GM23338 (cell line): ENCODE measurements at regions not wholly inside any gene's neighbourhood (a gene's known extent, or its start where the extent isn't known, plus 50 kb on each side); places are given as distances from the start of the nearest gene placed in this dataset.

Experiments used
- ATAC-seq: fragments of 200-7000 bp; cut with Tn5 transposase; 3 replicates; pipeline ENCODE4 v1.9.1; 2020
- DNase-seq: peaks from one replicate; pipeline ENCODE4 v3.0.0-alpha.2; 2015; ENCODE audit warnings: low spot score
- H2AFZ ChIP-seq: fragments of 200-600 bp; sonication (generic); 2 replicates; pipeline ENCODE4 v1.8.0; 2016; ENCODE audit warnings: antibody characterized with exemption, mild to moderate bottlenecking, moderate library complexity
- H3F3A ChIP-seq: fragments of 200-600 bp; sonication (generic); replicated peaks from 2 replicates; pipeline ENCODE4 v1.8.0; 2017; ENCODE audit warnings: antibody characterized with exemption, mixed run types, low read depth
- H3K27ac ChIP-seq: fragments of 200-600 bp; sonication (generic); 2 replicates; pipeline ENCODE4 v1.6.1; 2016; ENCODE audit warnings: low read depth
- H3K27me3 ChIP-seq: fragments of 200-600 bp; sonication (generic); 2 replicates; pipeline ENCODE4 v1.8.0; 2016; ENCODE audit warnings: mild to moderate bottlenecking, mixed run types, moderate library complexity; ENCODE audit not compliant: insufficient read depth
- H3K36me3 ChIP-seq: fragments of 200-600 bp; sonication (generic); 2 replicates; pipeline ENCODE4 v1.8.0; 2016; ENCODE audit warnings: mild to moderate bottlenecking; ENCODE audit not compliant: insufficient read depth
- H3K4me1 ChIP-seq: fragments of 200-600 bp; sonication (generic); 2 replicates; pipeline ENCODE4 v1.8.0; 2016; ENCODE audit warnings: mild to moderate bottlenecking, moderate library complexity; ENCODE audit not compliant: insufficient read depth
- H3K4me2 ChIP-seq: fragments of 200-600 bp; sonication (generic); 2 replicates; pipeline ENCODE4 v1.7.1; 2017; ENCODE audit warnings: mixed run types
- H3K4me3 ChIP-seq: fragments of 200-600 bp; sonication (generic); 2 replicates; pipeline ENCODE4 v1.6.1; 2016; ENCODE audit warnings: mixed run types
- H3K79me2 ChIP-seq: fragments of 200-600 bp; sonication (generic); replicated peaks from 2 replicates; pipeline ENCODE4 v1.8.0; 2017; ENCODE audit warnings: mild to moderate bottlenecking; ENCODE audit not compliant: insufficient read depth
- H3K9me2 ChIP-seq: fragments of 200-600 bp; sonication (generic); 2 replicates; pipeline ENCODE4 v1.8.0; 2017; ENCODE audit not compliant: insufficient read depth
- H4K20me1 ChIP-seq: fragments of 200-600 bp; sonication (generic); replicated peaks from 2 replicates; pipeline ENCODE4 v1.8.0; 2017; ENCODE audit warnings: mild to moderate bottlenecking; ENCODE audit not compliant: insufficient read depth
- H3K27ac Mint-ChIP-seq: 2 replicates; pipeline ENCODE4 v1.8.0; 2020; ENCODE audit warnings: inconsistent platforms, mild to moderate bottlenecking, moderate library complexity, mixed read lengths
- H3K27me3 Mint-ChIP-seq: 3 replicates; pipeline ENCODE4 v1.8.0; 2022; ENCODE audit warnings: low read depth, mild to moderate bottlenecking, moderate library complexity, mixed read lengths, inconsistent platforms; ENCODE audit not compliant: insufficient read depth, poor library complexity
- H3K36me3 Mint-ChIP-seq: 3 replicates; pipeline ENCODE4 v1.8.0; 2021; ENCODE audit warnings: low read depth, mild to moderate bottlenecking, inconsistent platforms, moderate library complexity, mixed read lengths
- H3K4me1 Mint-ChIP-seq: 3 replicates; pipeline ENCODE4 v1.8.0; 2020; ENCODE audit warnings: mild to moderate bottlenecking, inconsistent platforms, mixed read lengths
- H3K4me3 Mint-ChIP-seq: 3 replicates; pipeline ENCODE4 v1.8.0; 2021; ENCODE audit warnings: moderate library complexity, mild to moderate bottlenecking, inconsistent platforms, mixed read lengths
- H3K9me3 Mint-ChIP-seq: 3 replicates; pipeline ENCODE4 v1.8.0; 2020; ENCODE audit warnings: moderate library complexity, mild to moderate bottlenecking, inconsistent platforms, mixed read lengths
- EZH2phosphoT487 ChIP-seq: fragments of 200-600 bp; sonication (generic); IDR thresholded peaks from one replicate; pipeline ENCODE4 v1.8.1; 2018; ENCODE audit warnings: antibody characterized with exemption; ENCODE audit not compliant: unreplicated experiment
- JUNB ChIP-seq: IDR thresholded peaks from one replicate; pipeline ENCODE4 v1.6.1; 2016; ENCODE audit warnings: antibody characterized with exemption; ENCODE audit not compliant: unreplicated experiment
- POLR2AphosphoS5 ChIP-seq: IDR thresholded peaks from 2 replicates; pipeline ENCODE4 v1.6.1; 2016; ENCODE audit warnings: antibody characterized with exemption, low read depth
- TF ChIP-seq, protein P1 (sequence below), 2 experiments: fragments of 200-600 bp in 1 of 2; sonication (generic) in 1 of 2; conservative IDR thresholded peaks; 2 replicates each; pipeline versions ENCODE4 v1.5.1 to v1.6.1; 2016 to 2017; ENCODE audit warnings: antibody characterized with exemption in 2 of 2, low read depth in 2 of 2, mild to moderate bottlenecking in 2 of 2, moderate library complexity in 1 of 2

DNA sequence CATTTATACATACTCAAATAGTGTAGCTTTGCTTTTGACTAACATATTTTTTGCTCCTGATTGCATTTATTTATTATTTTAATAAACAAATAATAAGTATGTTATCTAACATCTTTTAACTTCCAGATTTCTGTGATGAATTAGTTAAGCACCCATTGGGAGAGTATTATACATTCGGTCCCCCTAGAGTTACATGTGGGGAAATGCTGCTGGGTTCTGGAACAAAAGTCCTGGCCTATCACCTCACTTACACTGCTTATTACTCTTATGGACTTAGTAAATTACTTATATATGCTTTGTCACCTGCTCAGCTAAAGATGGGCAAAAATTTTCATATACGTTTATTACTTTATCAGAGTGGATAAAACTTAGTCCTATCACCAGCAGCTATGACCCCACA lies 1163.0 kb downstream of the FAM181B start:
- Histone ChIP-seq H4K20me1 (no peaks in the 10 kb centered on the region), H3K9me2 (no peaks in the 10 kb centered on the region), H3K79me2 (no peaks in the 10 kb centered on the region), H3K4me2 (no peak overlapping the region), H3K27me3 (no peaks in the 10 kb centered on the region), H3K4me1 (no peaks in the 10 kb centered on the region), H3K4me3 (no peak overlapping the region), H3F3A (no peaks in the 10 kb centered on the region), H3K27ac (no peak overlapping the region), H3K36me3 (no peaks in the 10 kb centered on the region), H2AFZ (no peak overlapping the region)
- TF ChIP-seq, protein P1, sequence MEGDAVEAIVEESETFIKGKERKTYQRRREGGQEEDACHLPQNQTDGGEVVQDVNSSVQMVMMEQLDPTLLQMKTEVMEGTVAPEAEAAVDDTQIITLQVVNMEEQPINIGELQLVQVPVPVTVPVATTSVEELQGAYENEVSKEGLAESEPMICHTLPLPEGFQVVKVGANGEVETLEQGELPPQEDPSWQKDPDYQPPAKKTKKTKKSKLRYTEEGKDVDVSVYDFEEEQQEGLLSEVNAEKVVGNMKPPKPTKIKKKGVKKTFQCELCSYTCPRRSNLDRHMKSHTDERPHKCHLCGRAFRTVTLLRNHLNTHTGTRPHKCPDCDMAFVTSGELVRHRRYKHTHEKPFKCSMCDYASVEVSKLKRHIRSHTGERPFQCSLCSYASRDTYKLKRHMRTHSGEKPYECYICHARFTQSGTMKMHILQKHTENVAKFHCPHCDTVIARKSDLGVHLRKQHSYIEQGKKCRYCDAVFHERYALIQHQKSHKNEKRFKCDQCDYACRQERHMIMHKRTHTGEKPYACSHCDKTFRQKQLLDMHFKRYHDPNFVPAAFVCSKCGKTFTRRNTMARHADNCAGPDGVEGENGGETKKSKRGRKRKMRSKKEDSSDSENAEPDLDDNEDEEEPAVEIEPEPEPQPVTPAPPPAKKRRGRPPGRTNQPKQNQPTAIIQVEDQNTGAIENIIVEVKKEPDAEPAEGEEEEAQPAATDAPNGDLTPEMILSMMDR (conservative IDR thresholded peaks at IDR 0.05; ENCODE audit: low read depth in 2 of 2) = 0 out of 4 replicates have a peak, but pooled peaks of 1 of the 2 experiments have one; percentile 9
- TF ChIP-seq JUNB = no peak
- Mint-ChIP-seq H3K4me1 (no peaks in the 10 kb centered on the region; the same call in 1 of the 3 replicates), H3K9me3 (no peaks in the 10 kb centered on the region), H3K27me3 (no peaks in the 10 kb centered on the region), H3K4me3 (no peak overlapping the region), H3K27ac (no peak overlapping the region), H3K36me3 (no peaks in the 10 kb centered on the region)
- peak; percentile 56; the same call in 2 of the 3 replicates for ATAC-seq
- DNase-seq = peak; percentile 51

DNA sequence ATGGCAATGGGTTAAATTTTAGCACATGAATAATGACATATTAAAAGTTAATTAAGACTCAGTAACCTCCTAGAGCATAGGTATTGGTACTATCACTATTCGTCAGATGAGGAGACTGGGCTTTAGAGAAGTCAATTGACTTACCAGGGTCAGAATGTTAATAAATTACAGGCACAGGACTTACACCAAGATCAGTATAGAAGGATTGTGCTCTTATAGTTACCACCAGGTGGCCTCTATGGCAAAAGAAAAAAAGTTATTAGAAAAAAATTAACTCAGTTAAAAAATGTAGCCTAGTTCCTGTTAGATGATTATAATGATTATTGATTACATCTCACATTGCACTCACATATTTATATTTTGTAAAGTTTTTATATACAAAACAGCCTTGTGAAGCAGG lies 1163.7 kb downstream of the FAM181B start:
- Histone ChIP-seq H3K36me3 (no peaks in the 10 kb centered on the region), H3K79me2 (no peaks in the 10 kb centered on the region), H3K4me3 (no peak overlapping the region), H3K9me2 (no peaks in the 10 kb centered on the region), H2AFZ (no peak overlapping the region), H3F3A (no peaks in the 10 kb centered on the region), H4K20me1 (no peaks in the 10 kb centered on the region), H3K4me1 (no peaks in the 10 kb centered on the region), H3K4me2 (no peak overlapping the region), H3K27me3 (no peaks in the 10 kb centered on the region), H3K27ac (no peak overlapping the region)
- H3K27me3 Mint-ChIP-seq = peaks cover 5% of the 10 kb centered on the region
- H3K4me1 Mint-ChIP-seq = no peaks in the 10 kb centered on the region; the same call in 1 of the 3 replicates
- no peaks in the 10 kb centered on the region for H3K36me3 Mint-ChIP-seq
- H3K4me3 Mint-ChIP-seq = no peak overlapping the region
- ATAC-seq (no peak), DNase-seq (peak; percentile 14)
- no peak overlapping the region for H3K27ac Mint-ChIP-seq
- TF ChIP-seq, protein P1 (conservative IDR thresholded peaks at IDR 0.05; ENCODE audit: low read depth in 2 of 2) = peak in 1 of 2 experiments; percentile 30; a peak in 1 of 4 replicates
- no peak for TF ChIP-seq EZH2phosphoT487
- no peaks in the 10 kb centered on the region for H3K9me3 Mint-ChIP-seq

DNA sequence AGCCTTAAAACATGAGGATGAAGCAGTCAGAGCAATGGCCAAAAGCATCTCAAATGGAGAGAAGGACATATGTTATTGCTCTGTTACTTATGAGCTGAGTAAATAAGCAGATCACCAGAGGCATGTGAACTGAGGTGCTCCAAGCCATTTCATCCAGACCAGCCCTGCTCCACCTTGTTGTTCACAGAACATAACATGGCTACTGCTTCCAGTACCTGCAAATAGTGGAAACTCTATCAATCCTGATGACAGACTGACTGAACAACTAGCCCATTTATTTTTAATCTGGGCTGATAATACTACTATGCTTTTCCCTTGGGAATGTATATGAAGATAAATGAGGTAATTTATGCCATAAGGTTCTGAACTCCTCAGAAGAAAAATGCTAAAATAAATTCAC lies 1164.7 kb downstream of the FAM181B start:
- TF ChIP-seq POLR2AphosphoS5 = no peak
- DNase-seq (no peak), ATAC-seq (no peak)
- no peaks in the 10 kb centered on the region for H3K9me3 Mint-ChIP-seq
- no peaks in the 10 kb centered on the region; the same call in 1 of the 3 replicates for H3K4me1 Mint-ChIP-seq
- Histone ChIP-seq H3K27ac (no peak overlapping the region), H3K4me1 (no peaks in the 10 kb centered on the region), H3K36me3 (no peaks in the 10 kb centered on the region), H3K4me3 (no peak overlapping the region), H3K79me2 (no peaks in the 10 kb centered on the region), H3F3A (no peaks in the 10 kb centered on the region), H3K4me2 (no peak overlapping the region), H3K9me2 (no peaks in the 10 kb centered on the region), H4K20me1 (no peaks in the 10 kb centered on the region), H3K27me3 (no peaks in the 10 kb centered on the region), H2AFZ (no peak overlapping the region)
- no peak overlapping the region for H3K4me3 Mint-ChIP-seq
- H3K36me3 Mint-ChIP-seq = no peaks in the 10 kb centered on the region
- H3K27me3 Mint-ChIP-seq = peaks cover 5% of the 10 kb centered on the region
- H3K27ac Mint-ChIP-seq = no peak overlapping the region
